ENCODE measurements at regions not wholly inside any gene's neighbourhood (a gene's known extent, or its start where the extent isn't known, plus 50 kb on each side); places are given as distances from the start of the nearest gene placed in this dataset.

- TF ChIP-seq CTCF (IDR thresholded peaks at IDR 0.05): no peak
- no peaks in the 10 kb centered on the region for H3K9me3 ChIP-seq
- H3K27me3 ChIP-seq: no peaks in the 10 kb centered on the region
- no peak overlapping the region for H3K27ac ChIP-seq
- no peak overlapping the region for H3K4me3 ChIP-seq
- H3K4me1 ChIP-seq: no peaks in the 10 kb centered on the region
- H3K36me3 ChIP-seq: no peaks in the 10 kb centered on the region
- ATAC-seq (no peak), DNase-seq (no peak)
- intact Hi-C loops (cut with DNase I): no loop called here
Measured at GRCh38 chr11:121775276-121775675, 322.5 kb upstream of the SORL1-AS1 start.

DNA sequence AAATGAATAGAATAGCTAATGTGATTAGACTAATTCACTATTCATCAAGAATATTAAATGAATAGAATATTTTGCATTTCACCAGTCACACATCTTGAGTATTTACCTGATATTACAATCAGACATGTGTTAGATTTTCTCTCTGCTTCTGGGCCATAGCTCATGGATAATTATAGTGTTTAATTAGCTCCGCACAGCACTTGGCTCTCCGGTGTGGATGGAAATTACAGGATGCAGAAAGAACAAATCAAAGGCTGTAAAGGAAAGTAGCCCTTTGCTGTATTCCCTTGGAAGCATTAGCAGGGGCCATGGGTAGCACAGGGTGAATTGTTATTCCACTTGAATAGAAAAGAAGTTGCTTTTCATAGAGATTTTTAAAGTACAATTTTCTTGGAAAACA is 320.3 kb upstream of the SORL1-AS1 start:
- no peak overlapping the region for H3K4me3 ChIP-seq
- no peak for TF ChIP-seq CTCF (IDR thresholded peaks at IDR 0.05)
- H3K27me3 ChIP-seq: no peaks in the 10 kb centered on the region
- no peak overlapping the region for H3K27ac ChIP-seq
- DNase-seq (no peak), ATAC-seq (no peak)
- intact Hi-C loops (cut with DNase I): no loop called here
- no peaks in the 10 kb centered on the region for H3K4me1 ChIP-seq
- no peaks in the 10 kb centered on the region for H3K36me3 ChIP-seq
- H3K9me3 ChIP-seq: no peaks in the 10 kb centered on the region

- Histone ChIP-seq H3K36me3 (no peaks in the 10 kb centered on the region), H3K4me1 (peaks cover 0 to 3% of the 10 kb centered on the region in 2 donors), H3K9me3 (no peaks in the 10 kb centered on the region), H3K27me3 (no peaks in the 10 kb centered on the region), H3K4me3 (no peak overlapping the region), H3K27ac (no peak overlapping the region)
- ATAC-seq: no peak
- DNase-seq: peak in 1 of 4 donors; percentile 9
- no peak for TF ChIP-seq CTCF (IDR thresholded peaks at IDR 0.05)
- intact Hi-C loops (cut with DNase I): no loop called here
Measured at GRCh38 chr11:121770939-121771595, 318.3 kb upstream of the SORL1-AS1 start.

GRCh38 chr11:121769191-121769590 is 316.4 kb upstream of the SORL1-AS1 start:
- no peak overlapping the region for H3K27ac ChIP-seq
- ATAC-seq (no peak), DNase-seq (no peak)
- no peak overlapping the region for H3K4me3 ChIP-seq
- no peaks in the 10 kb centered on the region for H3K27me3 ChIP-seq
- intact Hi-C loops (cut with DNase I): no loop called here
- no peak for TF ChIP-seq CTCF (IDR thresholded peaks at IDR 0.05)
- H3K4me1 ChIP-seq: peaks cover 0 to 3% of the 10 kb centered on the region in 2 donors
- no peaks in the 10 kb centered on the region for H3K36me3 ChIP-seq
- no peaks in the 10 kb centered on the region for H3K9me3 ChIP-seq

- intact Hi-C loops (cut with DNase I): no loop called here
- H3K27me3 ChIP-seq: peaks cover 0 to 5% of the 10 kb centered on the region in 2 donors
- ATAC-seq (no peak), DNase-seq (no peak)
- H3K27ac ChIP-seq: no peak overlapping the region
- peaks cover 0 to 3% of the 10 kb centered on the region in 2 donors for H3K4me1 ChIP-seq
- TF ChIP-seq CTCF (IDR thresholded peaks at IDR 0.05): no peak
- no peaks in the 10 kb centered on the region for H3K9me3 ChIP-seq
- no peaks in the 10 kb centered on the region for H3K36me3 ChIP-seq
- H3K4me3 ChIP-seq: no peak overlapping the region
Measured at GRCh38 chr11:121767433-121767832, 314.7 kb upstream of the SORL1-AS1 start.
